ENCODE measurements at regions not wholly inside any gene's neighbourhood (a gene's known extent, or its start where the extent isn't known, plus 50 kb on each side); places are given as distances from the start of the nearest gene placed in this dataset.

GRCh38 chr5:163023846-163024245 lies 413.5 kb upstream of the CCNG1 start:
- no peaks in the 10 kb centered on the region for H3K27me3 ChIP-seq (replicated peaks in 1 of 4; ENCODE audit: control extremely low read depth in 1 of 4, control insufficient read depth in 3 of 4, insufficient read depth in 4 of 4, low read length in 3 of 4)
- no peak overlapping the region for H3K9ac ChIP-seq (ENCODE audit: low read length)
- H3K27me3 Mint-ChIP-seq = no peaks in the 10 kb centered on the region
- H2AFZ ChIP-seq (ENCODE audit: insufficient read depth, low read depth, low read length, poor library complexity, severe bottlenecking) = no peak overlapping the region
- H3K27ac Mint-ChIP-seq = no peak overlapping the region
- H3K79me2 ChIP-seq (ENCODE audit: control insufficient read depth, insufficient read depth, low read length) = no peaks in the 10 kb centered on the region
- ChIA-PET CTCF (no interaction called here), POLR2A (no interaction called here)
- WGBS (ENCODE audit: insufficient coverage) = 80% methylated on average over 1 of the region's 2 CpGs
- no peak overlapping the region for H3K4me2 ChIP-seq (replicated peaks; ENCODE audit: low read depth, low read length, poor library complexity, severe bottlenecking)
- H3K9me3 ChIP-seq (ENCODE audit: control extremely low read depth in 1 of 3, control insufficient read depth in 2 of 3, insufficient read depth in 1 of 3, low read length in 2 of 3) = no peaks in the 10 kb centered on the region
- no peaks in the 10 kb centered on the region for H3K4me1 ChIP-seq (ENCODE audit: control insufficient read depth in 2 of 2, insufficient read depth in 2 of 2, low read length in 2 of 2)
- no peak for TF ChIP-seq CTCF (IDR thresholded peaks at IDR 0.05)
- H3K27ac ChIP-seq (ENCODE audit: low read length in 2 of 2) = no peak overlapping the region
- H3K4me3 ChIP-seq (ENCODE audit: control extremely low read depth in 1 of 5, extremely low read depth in 1 of 5, insufficient read depth in 1 of 5, low read depth in 2 of 5, low read length in 4 of 5) = no peak overlapping the region
- H3K4me1 Mint-ChIP-seq = no peaks in the 10 kb centered on the region
- no peaks in the 10 kb centered on the region for H3K9me3 Mint-ChIP-seq (ENCODE audit: insufficient read depth)
- no peaks in the 10 kb centered on the region for H4K20me1 ChIP-seq (ENCODE audit: control insufficient read depth, insufficient read depth, low read length, poor library complexity, severe bottlenecking)
- DNase-seq = no peak
- ATAC-seq (ENCODE audit: low read depth) = no peak
- H3K36me3 ChIP-seq (replicated peaks in 1 of 2; ENCODE audit: control extremely low read depth in 1 of 2, control insufficient read depth in 1 of 2, extremely low read depth in 1 of 2, insufficient read depth in 2 of 2, low read length in 1 of 2) = no peaks in the 10 kb centered on the region
- intact Hi-C loops (cut with micrococcal nuclease) = no loop called here
- H3K4me3 Mint-ChIP-seq = no peak overlapping the region

- no peaks in the 10 kb centered on the region for H4K20me1 ChIP-seq (ENCODE audit: control insufficient read depth, insufficient read depth, low read length, poor library complexity, severe bottlenecking)
- H2AFZ ChIP-seq (ENCODE audit: insufficient read depth, low read depth, low read length, poor library complexity, severe bottlenecking) = no peak overlapping the region
- POLR2A ChIA-PET = no interaction called here
- TF ChIP-seq CTCF (IDR thresholded peaks at IDR 0.05) = no peak
- TF ChIP-seq EZH2 (IDR thresholded peaks at IDR 0.05; ENCODE audit: borderline replicate concordance, insufficient read depth, low read depth, low read length, poor library complexity, severe bottlenecking) = no peak
- Mint-ChIP-seq H3K4me1 (no peaks in the 10 kb centered on the region), H3K4me3 (no peak overlapping the region), H3K9me3 (ENCODE audit: insufficient read depth) (no peaks in the 10 kb centered on the region), H3K27ac (no peak overlapping the region), H3K27me3 (no peaks in the 10 kb centered on the region)
- DNase-seq = no peak
- CTCF ChIA-PET = no interaction called here
- no peaks in the 10 kb centered on the region for H3K79me2 ChIP-seq (ENCODE audit: control insufficient read depth, insufficient read depth, low read length)
- H3K4me3 ChIP-seq (ENCODE audit: control extremely low read depth in 1 of 5, extremely low read depth in 1 of 5, insufficient read depth in 1 of 5, low read depth in 2 of 5, low read length in 4 of 5) = no peak overlapping the region
- 92% methylated on average over 3 of the region's 7 CpGs for WGBS (ENCODE audit: insufficient coverage)
- no peak overlapping the region for H3K4me2 ChIP-seq (replicated peaks; ENCODE audit: low read depth, low read length, poor library complexity, severe bottlenecking)
- no peaks in the 10 kb centered on the region for H3K4me1 ChIP-seq (ENCODE audit: control insufficient read depth in 2 of 2, insufficient read depth in 2 of 2, low read length in 2 of 2)
- no peak overlapping the region for H3K9ac ChIP-seq (ENCODE audit: low read length)
- H3K27ac ChIP-seq (ENCODE audit: low read length in 2 of 2) = no peak overlapping the region
- no peaks in the 10 kb centered on the region for H3K9me3 ChIP-seq (ENCODE audit: control extremely low read depth in 1 of 3, control insufficient read depth in 2 of 3, insufficient read depth in 1 of 3, low read length in 2 of 3)
- H3K36me3 ChIP-seq (replicated peaks in 1 of 2; ENCODE audit: control extremely low read depth in 1 of 2, control insufficient read depth in 1 of 2, extremely low read depth in 1 of 2, insufficient read depth in 2 of 2, low read length in 1 of 2) = no peaks in the 10 kb centered on the region
- no peak for ATAC-seq (ENCODE audit: low read depth)
- intact Hi-C loops (cut with micrococcal nuclease) = no loop called here
- no peaks in the 10 kb centered on the region for H3K27me3 ChIP-seq (replicated peaks in 1 of 4; ENCODE audit: control extremely low read depth in 1 of 4, control insufficient read depth in 3 of 4, insufficient read depth in 4 of 4, low read length in 3 of 4)
Measured at GRCh38 chr5:163024936-163025335, 412.5 kb upstream of the CCNG1 start.

Data from B cell (primary cell).